ENCODE measurements at regions not wholly inside any gene's neighbourhood (a gene's known extent, or its start where the extent isn't known, plus 50 kb on each side); places are given as distances from the start of the nearest gene placed in this dataset.

DNA sequence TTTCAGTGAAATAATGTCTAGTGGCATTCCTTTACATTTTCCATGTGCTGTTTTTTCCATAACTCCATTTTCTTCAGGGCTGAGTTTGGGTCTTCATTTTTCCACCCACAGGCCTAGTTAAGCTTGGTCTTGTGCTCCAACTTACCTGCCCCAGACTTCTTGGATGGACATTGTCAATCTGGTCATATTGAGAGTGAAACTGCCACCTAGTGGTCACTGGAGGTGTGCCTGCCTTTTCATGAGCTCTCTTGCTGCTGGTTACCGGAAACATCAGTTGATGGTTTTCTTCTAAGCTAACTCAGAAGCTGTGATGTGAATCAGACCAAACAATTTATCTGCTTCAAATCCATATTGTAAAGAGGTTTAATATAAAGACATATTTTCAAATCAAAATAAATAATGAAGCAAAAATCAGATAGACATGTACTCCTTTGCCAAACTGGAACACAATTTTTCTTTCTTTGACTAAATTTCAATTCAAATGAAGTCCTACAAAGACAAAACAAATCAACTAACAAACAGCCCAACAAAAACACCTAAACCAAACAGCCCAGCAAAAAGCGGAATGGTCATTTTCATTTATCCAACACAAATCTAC is 135.1 kb upstream of the RASGRP1 start:
- no peak overlapping the region for H3K4me3 ChIP-seq (ENCODE audit: low read depth, low read length)
- TF ChIP-seq, protein P1, sequence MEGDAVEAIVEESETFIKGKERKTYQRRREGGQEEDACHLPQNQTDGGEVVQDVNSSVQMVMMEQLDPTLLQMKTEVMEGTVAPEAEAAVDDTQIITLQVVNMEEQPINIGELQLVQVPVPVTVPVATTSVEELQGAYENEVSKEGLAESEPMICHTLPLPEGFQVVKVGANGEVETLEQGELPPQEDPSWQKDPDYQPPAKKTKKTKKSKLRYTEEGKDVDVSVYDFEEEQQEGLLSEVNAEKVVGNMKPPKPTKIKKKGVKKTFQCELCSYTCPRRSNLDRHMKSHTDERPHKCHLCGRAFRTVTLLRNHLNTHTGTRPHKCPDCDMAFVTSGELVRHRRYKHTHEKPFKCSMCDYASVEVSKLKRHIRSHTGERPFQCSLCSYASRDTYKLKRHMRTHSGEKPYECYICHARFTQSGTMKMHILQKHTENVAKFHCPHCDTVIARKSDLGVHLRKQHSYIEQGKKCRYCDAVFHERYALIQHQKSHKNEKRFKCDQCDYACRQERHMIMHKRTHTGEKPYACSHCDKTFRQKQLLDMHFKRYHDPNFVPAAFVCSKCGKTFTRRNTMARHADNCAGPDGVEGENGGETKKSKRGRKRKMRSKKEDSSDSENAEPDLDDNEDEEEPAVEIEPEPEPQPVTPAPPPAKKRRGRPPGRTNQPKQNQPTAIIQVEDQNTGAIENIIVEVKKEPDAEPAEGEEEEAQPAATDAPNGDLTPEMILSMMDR (IDR thresholded peaks at IDR 0.05; ENCODE audit: low read depth, low read length, missing control alignments) = peak; percentile 90
- peak; percentile 59 for DNase-seq (ENCODE audit: low read depth)

DNA sequence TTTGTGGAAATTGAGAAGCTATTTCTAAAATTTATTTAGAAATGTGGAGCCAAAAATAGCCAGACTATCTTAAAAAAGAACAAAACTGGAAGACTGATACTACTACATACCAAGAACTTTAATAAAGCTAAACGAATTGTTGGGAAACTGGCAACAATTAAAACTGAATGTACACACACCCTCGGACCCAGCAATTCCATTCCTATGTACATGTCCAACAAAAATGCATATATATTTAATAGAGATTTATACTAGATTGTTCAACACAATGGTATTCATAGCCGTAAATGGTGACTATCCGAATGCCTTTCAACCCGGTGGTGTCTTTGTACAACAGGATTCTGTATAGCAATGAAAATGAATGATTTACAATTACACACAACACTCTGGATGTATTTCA is 136.5 kb upstream of the RASGRP1 start:
- DNase-seq (ENCODE audit: low read depth) = no peak
- H3K4me3 ChIP-seq (ENCODE audit: low read depth, low read length) = no peak overlapping the region
- TF ChIP-seq, protein P1 (IDR thresholded peaks at IDR 0.05; ENCODE audit: low read depth, low read length, missing control alignments) = no peak

DNA sequence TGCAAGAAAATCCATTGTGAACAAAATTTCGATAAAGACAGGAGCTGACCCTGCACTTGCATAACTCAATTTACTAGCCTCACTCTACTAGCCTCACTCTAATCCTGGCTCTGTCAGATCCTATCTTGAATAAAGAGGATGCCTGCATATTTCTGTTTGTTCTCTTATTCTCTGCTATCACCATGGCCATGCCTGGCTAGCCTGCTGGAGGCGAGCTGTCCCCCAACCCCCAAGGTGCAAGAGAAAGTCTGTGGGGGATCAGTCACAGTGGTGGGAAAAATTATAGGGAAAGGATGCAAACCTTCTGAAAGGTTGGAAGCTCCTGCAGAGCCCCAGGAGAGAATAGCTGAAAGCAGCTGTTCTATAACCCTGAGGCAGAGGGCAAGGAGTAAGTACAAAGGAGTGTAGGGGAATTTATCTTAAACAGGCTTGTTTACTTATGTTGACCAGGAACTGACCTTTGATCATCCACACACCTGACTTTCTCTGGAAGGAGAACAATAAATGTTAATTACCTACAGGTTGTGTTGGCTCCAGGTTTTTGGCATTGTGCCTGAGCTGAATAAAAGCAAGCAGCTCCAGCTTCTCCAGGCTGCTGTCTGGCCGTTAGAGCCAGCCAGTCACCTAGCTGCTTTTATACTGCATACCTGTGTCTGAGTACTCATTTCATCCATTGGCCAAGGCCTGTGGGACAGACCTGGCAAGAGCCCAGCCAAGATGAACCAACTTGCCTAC is 137.7 kb upstream of the RASGRP1 start:
- TF ChIP-seq, protein P1 (IDR thresholded peaks at IDR 0.05; ENCODE audit: low read depth, low read length, missing control alignments) = no peak
- no peak overlapping the region for H3K4me3 ChIP-seq (ENCODE audit: low read depth, low read length)
- DNase-seq (ENCODE audit: low read depth) = no peak

DNA sequence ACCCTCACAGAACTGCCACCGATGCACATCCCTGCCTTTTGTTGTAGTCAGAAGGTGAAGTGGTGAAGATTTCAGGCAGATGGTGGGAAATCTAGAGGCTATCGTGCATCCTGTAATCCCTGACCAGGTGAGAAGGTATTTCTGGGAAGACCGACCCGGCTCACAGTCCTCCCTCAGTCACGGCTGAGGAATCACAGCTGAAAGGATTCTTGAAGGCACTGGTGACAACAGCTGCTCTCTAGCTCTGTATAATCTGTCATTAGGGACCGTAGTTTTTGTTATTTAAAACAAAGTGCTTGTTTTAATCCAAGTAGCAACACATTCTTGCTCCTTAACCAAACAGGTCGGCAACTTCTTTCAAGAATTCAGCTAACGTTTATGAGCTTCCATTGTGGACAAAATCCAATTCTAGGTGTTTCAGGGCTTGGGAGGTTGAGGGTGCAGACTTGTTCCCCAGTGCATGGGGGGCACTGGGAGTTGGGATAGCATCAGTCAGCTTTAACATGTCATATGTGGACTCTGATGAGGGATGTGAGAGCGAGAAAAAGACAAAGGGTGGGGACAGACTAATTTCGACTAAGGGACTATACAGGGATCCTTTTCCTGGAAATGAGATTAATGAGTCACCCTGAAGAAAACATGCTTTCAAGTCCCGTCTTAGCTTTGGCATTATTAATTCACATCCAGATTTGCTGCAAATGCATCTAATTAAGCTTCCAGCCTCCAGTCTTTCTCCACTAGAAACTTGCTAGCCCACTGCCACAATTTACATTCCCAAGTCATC is 141.0 kb upstream of the RASGRP1 start:
- no peak for DNase-seq (ENCODE audit: low read depth)
- TF ChIP-seq, protein P1 (IDR thresholded peaks at IDR 0.05; ENCODE audit: low read depth, low read length, missing control alignments) = no peak
- no peak overlapping the region for H3K4me3 ChIP-seq (ENCODE audit: low read depth, low read length)

DNA sequence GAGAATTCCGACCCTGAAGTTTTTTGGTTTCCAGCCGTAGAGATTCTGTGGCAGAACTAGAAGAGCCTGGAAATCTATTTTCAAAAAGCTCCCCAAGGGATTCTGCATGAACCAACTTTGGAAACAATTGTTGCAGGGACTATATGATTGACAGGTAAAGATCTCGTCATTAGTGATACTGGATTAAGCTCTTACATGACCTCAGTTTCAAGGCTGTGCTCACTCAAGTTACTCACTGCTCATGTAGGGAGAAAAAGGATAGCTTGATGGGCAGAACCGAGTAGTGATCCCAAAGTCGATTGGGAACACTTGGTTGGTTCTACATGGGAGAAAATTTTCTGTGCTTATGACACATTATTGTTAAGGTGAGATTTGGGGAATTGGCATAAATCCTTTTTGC is 142.3 kb upstream of the RASGRP1 start:
- DNase-seq (ENCODE audit: low read depth) = no peak
- no peak overlapping the region for H3K4me3 ChIP-seq (ENCODE audit: low read depth, low read length)
- TF ChIP-seq, protein P1 (IDR thresholded peaks at IDR 0.05; ENCODE audit: low read depth, low read length, missing control alignments) = no peak

DNA sequence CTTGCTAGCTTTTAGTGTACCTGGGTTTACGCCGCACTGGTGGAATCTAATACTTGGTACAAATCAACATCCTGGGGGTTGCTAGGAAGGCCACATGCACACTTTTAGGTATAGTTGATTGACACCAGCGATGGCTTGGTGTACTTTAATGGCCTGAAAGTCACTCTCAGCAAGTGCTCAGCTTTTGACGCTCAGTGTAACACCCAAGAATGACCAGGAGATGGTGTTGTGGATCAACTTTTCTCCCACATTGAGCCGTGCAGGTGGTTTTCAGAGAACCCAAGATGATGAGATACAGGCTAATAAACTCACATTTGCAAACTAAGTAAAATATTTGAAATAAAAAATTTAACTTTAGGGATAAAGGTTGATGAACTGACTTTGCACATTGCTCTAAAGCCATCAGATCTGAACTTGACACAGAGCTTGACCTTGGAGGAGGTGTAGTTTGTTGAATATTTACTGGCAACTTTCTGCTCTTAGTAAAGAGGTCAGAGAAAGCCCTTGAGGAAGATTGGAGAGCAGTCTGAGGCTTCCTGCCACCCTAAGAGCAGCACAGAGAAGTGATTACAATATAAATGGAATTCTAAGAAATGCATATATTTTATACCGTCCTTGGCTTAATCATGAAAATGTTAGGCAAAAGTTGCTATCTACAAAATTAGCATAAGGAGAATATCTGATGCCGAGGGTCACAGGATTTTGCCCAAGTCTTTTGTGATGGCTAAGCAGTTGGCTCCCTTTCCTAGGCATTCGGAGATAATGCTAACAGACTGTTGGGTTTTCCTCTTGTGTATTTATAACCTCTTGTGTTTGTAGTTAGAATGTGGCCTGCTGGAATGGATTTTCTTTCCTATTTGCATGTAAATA is 143.4 kb upstream of the RASGRP1 start:
- TF ChIP-seq, protein P1 (IDR thresholded peaks at IDR 0.05; ENCODE audit: low read depth, low read length, missing control alignments) = peak; percentile 75
- DNase-seq (ENCODE audit: low read depth) = peak; percentile 22
- H3K4me3 ChIP-seq (ENCODE audit: low read depth, low read length) = no peak overlapping the region
